Neuronal stem cell (in vitro differentiated cells): ENCODE measurements at regions not wholly inside any gene's neighbourhood (a gene's known extent, or its start where the extent isn't known, plus 50 kb on each side); places are given as distances from the start of the nearest gene placed in this dataset.

Source experiments
- DNase-seq: peaks from one replicate; pipeline ENCODE4 v3.0.0-alpha.2; 2013; ENCODE audit warnings: low spot score
- H2AFZ ChIP-seq: one replicate; pipeline ENCODE4 v1.6.1; 2013; ENCODE audit warnings: mild to moderate bottlenecking, low read length, inconsistent platforms
- H2AK5ac ChIP-seq: 2 replicates; pipeline ENCODE4 v1.6.1; 2013; ENCODE audit warnings: low read depth, mild to moderate bottlenecking, inconsistent platforms, low read length, moderate library complexity, mixed read lengths
- H2BK120ac ChIP-seq: 2 replicates; pipeline ENCODE4 v1.6.1; 2013; ENCODE audit warnings: low read depth, mild to moderate bottlenecking, inconsistent platforms, low read length, moderate library complexity, mixed read lengths
- H2BK12ac ChIP-seq: one replicate; pipeline ENCODE4 v1.6.1; 2013; ENCODE audit warnings: low read length, inconsistent platforms
- H2BK15ac ChIP-seq: 2 replicates; pipeline ENCODE4 v1.6.1; 2013; ENCODE audit warnings: mild to moderate bottlenecking, low read length, inconsistent platforms, mixed read lengths
- H2BK5ac ChIP-seq: one replicate; pipeline ENCODE4 v1.6.1; 2013; ENCODE audit warnings: inconsistent platforms, mild to moderate bottlenecking, low read length, moderate library complexity
- H3K14ac ChIP-seq: one replicate; pipeline ENCODE4 v1.6.1; 2013; ENCODE audit warnings: low read length, inconsistent platforms
- H3K18ac ChIP-seq: 2 replicates; pipeline ENCODE4 v1.6.1; 2013; ENCODE audit warnings: low read length, inconsistent platforms
- H3K23ac ChIP-seq: 2 replicates; pipeline ENCODE4 v1.6.1; 2013; ENCODE audit warnings: low read depth, mild to moderate bottlenecking, mixed read lengths, low read length, inconsistent platforms; ENCODE audit not compliant: poor library complexity
- H3K27ac ChIP-seq: replicated peaks from 3 replicates; pipeline ENCODE4 v1.5.1; 2013; ENCODE audit warnings: low read length, inconsistent platforms
- H3K27me3 ChIP-seq, 3 experiments: 2 replicates each; pipeline ENCODE4 v1.6.1; 2013; ENCODE audit warnings: low read length in 3 of 3, mild to moderate bottlenecking in 2 of 3, inconsistent platforms in 1 of 3, low read depth in 1 of 3, mixed read lengths in 1 of 3, moderate library complexity in 1 of 3; ENCODE audit not compliant: control insufficient read depth in 3 of 3, insufficient read depth in 3 of 3
- H3K36me3 ChIP-seq, 2 donors: replicated peaks in 1 of 2; 2 replicates each; pipeline ENCODE4 v1.6.1; 2013; ENCODE audit warnings: low read length in 2 of 2; ENCODE audit not compliant: control insufficient read depth in 2 of 2, insufficient read depth in 2 of 2
- H3K4ac ChIP-seq: 2 replicates; pipeline ENCODE4 v1.6.1; 2013; ENCODE audit warnings: inconsistent platforms, mild to moderate bottlenecking, low read length, moderate library complexity
- H3K4me1 ChIP-seq, 2 donors: 1 replicate in 1 of 2; 2 replicates in 1 of 2; pipeline ENCODE4 v1.6.1; 2013; ENCODE audit warnings: low read length in 2 of 2, low read depth in 1 of 2; ENCODE audit not compliant: control insufficient read depth in 2 of 2, insufficient read depth in 1 of 2
- H3K4me2 ChIP-seq: one replicate; pipeline ENCODE4 v1.6.1; 2013; ENCODE audit warnings: mild to moderate bottlenecking, low read length, inconsistent platforms; ENCODE audit not compliant: insufficient read depth, poor library complexity, severe bottlenecking
- H3K4me3 ChIP-seq, 2 donors: 2 replicates each; pipeline ENCODE4 v1.5.1; 2013; ENCODE audit warnings: low read length in 2 of 2, mild to moderate bottlenecking in 2 of 2, inconsistent platforms in 1 of 2, moderate library complexity in 1 of 2
- H3K79me1 ChIP-seq: one replicate; pipeline ENCODE4 v1.6.1; 2013; ENCODE audit warnings: low read depth, mild to moderate bottlenecking, inconsistent platforms, low read length, moderate library complexity
- H3K9ac ChIP-seq: one replicate; pipeline ENCODE4 v1.6.1; 2013; ENCODE audit warnings: mild to moderate bottlenecking, low read depth, low read length, inconsistent platforms; ENCODE audit not compliant: poor library complexity
- H3K9me3 ChIP-seq, 2 donors: replicated peaks in 1 of 2; 2 replicates each; pipeline versions ENCODE3 to v1.6.1; 2013; ENCODE audit warnings: low read length in 2 of 2, mild to moderate bottlenecking in 2 of 2, inconsistent platforms in 1 of 2, low read depth in 1 of 2, mixed read lengths in 1 of 2, moderate library complexity in 1 of 2; ENCODE audit not compliant: control insufficient read depth in 2 of 2, insufficient read depth in 1 of 2
- H4K8ac ChIP-seq: one replicate; pipeline ENCODE4 v1.6.1; 2013; ENCODE audit warnings: low read depth, mild to moderate bottlenecking, inconsistent platforms, low read length, moderate library complexity
- H4K91ac ChIP-seq: one replicate; pipeline ENCODE4 v1.6.1; 2013; ENCODE audit warnings: low read length, low read depth, mild to moderate bottlenecking, inconsistent platforms; ENCODE audit not compliant: poor library complexity
- WGBS, 2 donors: extraction: QIAGEN DNeasy Blood & Tissue Kit; methylation state at CpG; one replicate each; pipeline ENCODE4 v1.1.7; 2013; ENCODE audit warnings: missing lambda C conversion rate in 2 of 2, mixed read lengths in 1 of 2; ENCODE audit not compliant: insufficient read length in 2 of 2, insufficient replicate concordance in 1 of 2; ENCODE audit errors: extremely low coverage in 2 of 2; 5-methylcytosine and 5-hydroxymethylcytosine counted together

GRCh38 chr5:165574100-165574499, 2068.7 kb downstream of the MAT2B start:
- Histone ChIP-seq H3K9me3 (peaks cover 6 to 12% of the 10 kb centered on the region in 2 donors), H2BK120ac (no peak overlapping the region), H3K4ac (no peak overlapping the region), H4K8ac (no peak overlapping the region), H4K91ac (no peak overlapping the region), H3K18ac (no peak overlapping the region), H3K79me1 (no peaks in the 10 kb centered on the region), H2BK12ac (no peak overlapping the region), H3K4me3 (no peak overlapping the region), H2AFZ (no peak overlapping the region), H3K36me3 (no peaks in the 10 kb centered on the region), H2AK5ac (no peak overlapping the region), H2BK15ac (no peak overlapping the region), H3K4me2 (no peak overlapping the region), H3K4me1 (no peaks in the 10 kb centered on the region), H3K9ac (no peak overlapping the region), H2BK5ac (no peak overlapping the region), H3K23ac (no peak overlapping the region), H3K14ac (no peak overlapping the region), H3K27me3 (no peaks in the 10 kb centered on the region), H3K27ac (no peak overlapping the region)
- no peak for DNase-seq
- WGBS, 2 donors: no CpG with 5 or more reads among the region's 2 CpGs

GRCh38 chr5:165576678-165577275, 2071.4 kb downstream of the MAT2B start:
- H2AK5ac ChIP-seq: no peak overlapping the region
- no peak overlapping the region for H4K8ac ChIP-seq
- H3K27ac ChIP-seq: no peak overlapping the region
- no peak overlapping the region for H2BK12ac ChIP-seq
- H3K4me3 ChIP-seq: no peak overlapping the region
- peaks cover 0 to 3% of the 10 kb centered on the region in 2 donors for H3K9me3 ChIP-seq
- H3K36me3 ChIP-seq: no peaks in the 10 kb centered on the region
- H2BK120ac ChIP-seq: no peak overlapping the region
- no peak overlapping the region for H2BK5ac ChIP-seq
- WGBS, 2 donors: no CpG with 5 or more reads among the region's 3 CpGs
- H3K4me2 ChIP-seq: no peak overlapping the region
- no peaks in the 10 kb centered on the region for H3K4me1 ChIP-seq
- H3K27me3 ChIP-seq: no peaks in the 10 kb centered on the region
- no peak overlapping the region for H3K23ac ChIP-seq
- no peak overlapping the region for H3K4ac ChIP-seq
- no peak overlapping the region for H2BK15ac ChIP-seq
- H4K91ac ChIP-seq: no peak overlapping the region
- H3K9ac ChIP-seq: no peak overlapping the region
- no peak for DNase-seq
- no peak overlapping the region for H2AFZ ChIP-seq
- no peak overlapping the region for H3K18ac ChIP-seq
- no peaks in the 10 kb centered on the region for H3K79me1 ChIP-seq
- no peak overlapping the region for H3K14ac ChIP-seq

GRCh38 chr5:165579911-165580310, 2074.5 kb downstream of the MAT2B start:
- Histone ChIP-seq H3K4me1 (no peaks in the 10 kb centered on the region), H3K18ac (no peak overlapping the region), H3K9me3 (peaks cover 0 to 2% of the 10 kb centered on the region in 2 donors), H3K4me2 (no peak overlapping the region), H4K91ac (no peak overlapping the region), H3K9ac (no peak overlapping the region), H3K14ac (no peak overlapping the region), H3K23ac (no peak overlapping the region), H3K4ac (no peak overlapping the region), H3K79me1 (no peaks in the 10 kb centered on the region), H3K36me3 (no peaks in the 10 kb centered on the region), H2AFZ (no peak overlapping the region), H2AK5ac (no peak overlapping the region), H2BK120ac (no peak overlapping the region), H3K27me3 (no peaks in the 10 kb centered on the region), H3K27ac (no peak overlapping the region), H4K8ac (no peak overlapping the region), H2BK15ac (no peak overlapping the region), H2BK12ac (no peak overlapping the region), H3K4me3 (no peak overlapping the region), H2BK5ac (no peak overlapping the region)
- no peak for DNase-seq

- no peak overlapping the region for H3K23ac ChIP-seq
- WGBS, 2 donors: no CpG with 5 or more reads among the region's 1 CpG
- H2BK5ac ChIP-seq: no peak overlapping the region
- H3K4me1 ChIP-seq: no peaks in the 10 kb centered on the region
- H3K9me3 ChIP-seq: no peaks in the 10 kb centered on the region
- H3K9ac ChIP-seq: no peak overlapping the region
- H4K91ac ChIP-seq: no peak overlapping the region
- H2BK120ac ChIP-seq: no peak overlapping the region
- no peak overlapping the region for H2AFZ ChIP-seq
- no peak overlapping the region for H2BK12ac ChIP-seq
- no peak overlapping the region for H4K8ac ChIP-seq
- DNase-seq: no peak
- H3K79me1 ChIP-seq: no peaks in the 10 kb centered on the region
- no peaks in the 10 kb centered on the region for H3K27me3 ChIP-seq
- H3K36me3 ChIP-seq: no peaks in the 10 kb centered on the region
- H3K4me3 ChIP-seq: no peak overlapping the region
- H3K27ac ChIP-seq: no peak overlapping the region
- no peak overlapping the region for H3K14ac ChIP-seq
- no peak overlapping the region for H2BK15ac ChIP-seq
- H3K4ac ChIP-seq: no peak overlapping the region
- H2AK5ac ChIP-seq: no peak overlapping the region
- no peak overlapping the region for H3K18ac ChIP-seq
- H3K4me2 ChIP-seq: no peak overlapping the region
Measured at GRCh38 chr5:165594693-165595092, 2089.3 kb downstream of the MAT2B start.
